ENCODE measurements at regions not wholly inside any gene's neighbourhood (a gene's known extent, or its start where the extent isn't known, plus 50 kb on each side); places are given as distances from the start of the nearest gene placed in this dataset.

DNA sequence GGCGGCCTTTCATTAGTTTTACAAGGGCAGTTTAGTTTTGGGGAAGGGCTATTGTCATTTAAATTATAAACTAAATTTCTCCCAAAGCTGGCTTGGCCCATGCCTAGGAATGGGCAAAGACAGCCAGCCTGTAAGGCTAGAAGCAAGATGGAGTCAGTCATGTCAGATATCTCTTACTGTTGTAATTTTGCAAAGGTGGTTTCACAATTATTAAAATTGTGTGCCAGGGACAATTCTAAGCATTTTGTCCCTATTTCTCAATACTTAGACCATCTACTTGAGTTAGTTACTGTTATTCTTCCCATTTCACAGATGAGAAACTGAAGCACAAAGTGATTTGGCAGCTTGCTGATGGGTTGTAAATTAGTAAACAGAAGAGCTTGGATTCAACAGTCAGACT, 467.7 kb upstream of the GOT2 start:
- no peaks in the 10 kb centered on the region for H3K27me3 Mint-ChIP-seq (ENCODE audit: insufficient read depth, low read depth, poor library complexity)
- Histone ChIP-seq H3K9me2 (ENCODE audit: insufficient read depth) (no peaks in the 10 kb centered on the region), H2AFZ (no peak overlapping the region), H3K27me3 (ENCODE audit: insufficient read depth) (no peaks in the 10 kb centered on the region), H3K4me3 (no peak overlapping the region), H3K4me2 (no peak overlapping the region), H3F3A (replicated peaks; ENCODE audit: low read depth) (no peaks in the 10 kb centered on the region), H3K4me1 (ENCODE audit: insufficient read depth) (peaks cover 5% of the 10 kb centered on the region; the same call in 1 of the 2 replicates), H3K27ac (ENCODE audit: low read depth) (no peak overlapping the region), H4K20me1 (replicated peaks; ENCODE audit: insufficient read depth) (no peaks in the 10 kb centered on the region), H3K36me3 (ENCODE audit: insufficient read depth) (no peaks in the 10 kb centered on the region), H3K79me2 (replicated peaks; ENCODE audit: insufficient read depth) (no peaks in the 10 kb centered on the region)
- no peaks in the 10 kb centered on the region; the same call in 2 of the 3 replicates for H3K36me3 Mint-ChIP-seq (ENCODE audit: low read depth)
- ATAC-seq (no peak; the same call in 2 of the 3 replicates), DNase-seq (ENCODE audit: low spot score) (peak; percentile 34)
- H3K4me3 Mint-ChIP-seq, result no peak overlapping the region
- peaks cover 17% of the 10 kb centered on the region for H3K4me1 Mint-ChIP-seq
- H3K9me3 Mint-ChIP-seq, result no peaks in the 10 kb centered on the region; the same call in 2 of the 3 replicates
- no peak overlapping the region for H3K27ac Mint-ChIP-seq
- TF ChIP-seq EZH2phosphoT487 (IDR thresholded peaks at IDR 0.05; ENCODE audit: unreplicated experiment), result no peak
- TF ChIP-seq, protein P1, sequence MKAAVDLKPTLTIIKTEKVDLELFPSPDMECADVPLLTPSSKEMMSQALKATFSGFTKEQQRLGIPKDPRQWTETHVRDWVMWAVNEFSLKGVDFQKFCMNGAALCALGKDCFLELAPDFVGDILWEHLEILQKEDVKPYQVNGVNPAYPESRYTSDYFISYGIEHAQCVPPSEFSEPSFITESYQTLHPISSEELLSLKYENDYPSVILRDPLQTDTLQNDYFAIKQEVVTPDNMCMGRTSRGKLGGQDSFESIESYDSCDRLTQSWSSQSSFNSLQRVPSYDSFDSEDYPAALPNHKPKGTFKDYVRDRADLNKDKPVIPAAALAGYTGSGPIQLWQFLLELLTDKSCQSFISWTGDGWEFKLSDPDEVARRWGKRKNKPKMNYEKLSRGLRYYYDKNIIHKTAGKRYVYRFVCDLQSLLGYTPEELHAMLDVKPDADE (IDR thresholded peaks at IDR 0.05), result no peak
- TF ChIP-seq, protein P2, sequence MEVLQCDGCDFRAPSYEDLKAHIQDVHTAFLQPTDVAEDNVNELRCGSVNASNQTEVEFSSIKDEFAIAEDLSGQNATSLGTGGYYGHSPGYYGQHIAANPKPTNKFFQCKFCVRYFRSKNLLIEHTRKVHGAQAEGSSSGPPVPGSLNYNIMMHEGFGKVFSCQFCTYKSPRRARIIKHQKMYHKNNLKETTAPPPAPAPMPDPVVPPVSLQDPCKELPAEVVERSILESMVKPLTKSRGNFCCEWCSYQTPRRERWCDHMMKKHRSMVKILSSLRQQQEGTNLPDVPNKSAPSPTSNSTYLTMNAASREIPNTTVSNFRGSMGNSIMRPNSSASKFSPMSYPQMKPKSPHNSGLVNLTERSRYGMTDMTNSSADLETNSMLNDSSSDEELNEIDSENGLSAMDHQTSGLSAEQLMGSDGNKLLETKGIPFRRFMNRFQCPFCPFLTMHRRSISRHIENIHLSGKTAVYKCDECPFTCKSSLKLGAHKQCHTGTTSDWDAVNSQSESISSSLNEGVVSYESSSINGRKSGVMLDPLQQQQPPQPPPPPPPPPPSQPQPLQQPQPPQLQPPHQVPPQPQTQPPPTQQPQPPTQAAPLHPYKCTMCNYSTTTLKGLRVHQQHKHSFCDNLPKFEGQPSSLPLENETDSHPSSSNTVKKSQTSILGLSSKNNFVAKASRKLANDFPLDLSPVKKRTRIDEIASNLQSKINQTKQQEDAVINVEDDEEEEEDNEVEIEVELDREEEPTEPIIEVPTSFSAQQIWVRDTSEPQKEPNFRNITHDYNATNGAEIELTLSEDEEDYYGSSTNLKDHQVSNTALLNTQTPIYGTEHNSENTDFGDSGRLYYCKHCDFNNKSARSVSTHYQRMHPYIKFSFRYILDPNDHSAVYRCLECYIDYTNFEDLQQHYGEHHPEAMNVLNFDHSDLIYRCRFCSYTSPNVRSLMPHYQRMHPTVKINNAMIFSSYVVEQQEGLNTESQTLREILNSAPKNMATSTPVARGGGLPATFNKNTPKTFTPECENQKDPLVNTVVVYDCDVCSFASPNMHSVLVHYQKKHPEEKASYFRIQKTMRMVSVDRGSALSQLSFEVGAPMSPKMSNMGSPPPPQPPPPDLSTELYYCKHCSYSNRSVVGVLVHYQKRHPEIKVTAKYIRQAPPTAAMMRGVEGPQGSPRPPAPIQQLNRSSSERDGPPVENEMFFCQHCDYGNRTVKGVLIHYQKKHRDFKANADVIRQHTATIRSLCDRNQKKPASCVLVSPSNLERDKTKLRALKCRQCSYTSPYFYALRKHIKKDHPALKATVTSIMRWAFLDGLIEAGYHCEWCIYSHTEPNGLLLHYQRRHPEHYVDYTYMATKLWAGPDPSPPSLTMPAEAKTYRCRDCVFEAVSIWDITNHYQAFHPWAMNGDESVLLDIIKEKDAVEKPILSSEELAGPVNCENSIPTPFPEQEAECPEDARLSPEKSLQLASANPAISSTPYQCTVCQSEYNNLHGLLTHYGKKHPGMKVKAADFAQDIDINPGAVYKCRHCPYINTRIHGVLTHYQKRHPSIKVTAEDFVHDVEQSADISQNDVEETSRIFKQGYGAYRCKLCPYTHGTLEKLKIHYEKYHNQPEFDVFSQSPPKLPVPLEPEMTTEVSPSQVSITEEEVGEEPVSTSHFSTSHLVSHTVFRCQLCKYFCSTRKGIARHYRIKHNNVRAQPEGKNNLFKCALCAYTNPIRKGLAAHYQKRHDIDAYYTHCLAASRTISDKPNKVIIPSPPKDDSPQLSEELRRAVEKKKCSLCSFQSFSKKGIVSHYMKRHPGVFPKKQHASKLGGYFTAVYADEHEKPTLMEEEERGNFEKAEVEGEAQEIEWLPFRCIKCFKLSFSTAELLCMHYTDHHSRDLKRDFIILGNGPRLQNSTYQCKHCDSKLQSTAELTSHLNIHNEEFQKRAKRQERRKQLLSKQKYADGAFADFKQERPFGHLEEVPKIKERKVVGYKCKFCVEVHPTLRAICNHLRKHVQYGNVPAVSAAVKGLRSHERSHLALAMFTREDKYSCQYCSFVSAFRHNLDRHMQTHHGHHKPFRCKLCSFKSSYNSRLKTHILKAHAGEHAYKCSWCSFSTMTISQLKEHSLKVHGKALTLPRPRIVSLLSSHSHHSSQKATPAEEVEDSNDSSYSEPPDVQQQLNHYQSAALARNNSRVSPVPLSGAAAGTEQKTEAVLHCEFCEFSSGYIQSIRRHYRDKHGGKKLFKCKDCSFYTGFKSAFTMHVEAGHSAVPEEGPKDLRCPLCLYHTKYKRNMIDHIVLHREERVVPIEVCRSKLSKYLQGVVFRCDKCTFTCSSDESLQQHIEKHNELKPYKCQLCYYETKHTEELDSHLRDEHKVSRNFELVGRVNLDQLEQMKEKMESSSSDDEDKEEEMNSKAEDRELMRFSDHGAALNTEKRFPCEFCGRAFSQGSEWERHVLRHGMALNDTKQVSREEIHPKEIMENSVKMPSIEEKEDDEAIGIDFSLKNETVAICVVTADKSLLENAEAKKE (CRISPR knock-in tag; IDR thresholded peaks at IDR 0.05), result no peak
- peak; percentile 4; the same call in 1 of the 2 replicates for TF ChIP-seq CREB1 (CRISPR knock-in tag; IDR thresholded peaks at IDR 0.05; ENCODE audit: low read depth)
- TF ChIP-seq EZH2 (IDR thresholded peaks at IDR 0.05; ENCODE audit: low read depth, unreplicated experiment), result no peak
- TF ChIP-seq ZNF114 (CRISPR knock-in tag; IDR thresholded peaks at IDR 0.05), result 0 out of 2 replicates have a peak, but pooled peaks have one; percentile 40
- no peak for TF ChIP-seq ZNF331 (CRISPR knock-in tag; IDR thresholded peaks at IDR 0.05; ENCODE audit: low read depth)
- no peak for TF ChIP-seq POLR2AphosphoS5 (IDR thresholded peaks at IDR 0.05; ENCODE audit: low read depth)
- TF ChIP-seq, protein P3, sequence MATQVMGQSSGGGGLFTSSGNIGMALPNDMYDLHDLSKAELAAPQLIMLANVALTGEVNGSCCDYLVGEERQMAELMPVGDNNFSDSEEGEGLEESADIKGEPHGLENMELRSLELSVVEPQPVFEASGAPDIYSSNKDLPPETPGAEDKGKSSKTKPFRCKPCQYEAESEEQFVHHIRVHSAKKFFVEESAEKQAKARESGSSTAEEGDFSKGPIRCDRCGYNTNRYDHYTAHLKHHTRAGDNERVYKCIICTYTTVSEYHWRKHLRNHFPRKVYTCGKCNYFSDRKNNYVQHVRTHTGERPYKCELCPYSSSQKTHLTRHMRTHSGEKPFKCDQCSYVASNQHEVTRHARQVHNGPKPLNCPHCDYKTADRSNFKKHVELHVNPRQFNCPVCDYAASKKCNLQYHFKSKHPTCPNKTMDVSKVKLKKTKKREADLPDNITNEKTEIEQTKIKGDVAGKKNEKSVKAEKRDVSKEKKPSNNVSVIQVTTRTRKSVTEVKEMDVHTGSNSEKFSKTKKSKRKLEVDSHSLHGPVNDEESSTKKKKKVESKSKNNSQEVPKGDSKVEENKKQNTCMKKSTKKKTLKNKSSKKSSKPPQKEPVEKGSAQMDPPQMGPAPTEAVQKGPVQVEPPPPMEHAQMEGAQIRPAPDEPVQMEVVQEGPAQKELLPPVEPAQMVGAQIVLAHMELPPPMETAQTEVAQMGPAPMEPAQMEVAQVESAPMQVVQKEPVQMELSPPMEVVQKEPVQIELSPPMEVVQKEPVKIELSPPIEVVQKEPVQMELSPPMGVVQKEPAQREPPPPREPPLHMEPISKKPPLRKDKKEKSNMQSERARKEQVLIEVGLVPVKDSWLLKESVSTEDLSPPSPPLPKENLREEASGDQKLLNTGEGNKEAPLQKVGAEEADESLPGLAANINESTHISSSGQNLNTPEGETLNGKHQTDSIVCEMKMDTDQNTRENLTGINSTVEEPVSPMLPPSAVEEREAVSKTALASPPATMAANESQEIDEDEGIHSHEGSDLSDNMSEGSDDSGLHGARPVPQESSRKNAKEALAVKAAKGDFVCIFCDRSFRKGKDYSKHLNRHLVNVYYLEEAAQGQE (IDR thresholded peaks at IDR 0.05; ENCODE audit: unreplicated experiment), result no peak
